ENCODE measurements at regions not wholly inside any gene's neighbourhood (a gene's known extent, or its start where the extent isn't known, plus 50 kb on each side); places are given as distances from the start of the nearest gene placed in this dataset.
A peak's percentile ranks its signal among the peaks of the same experiment; 100 is the strongest.

DNA sequence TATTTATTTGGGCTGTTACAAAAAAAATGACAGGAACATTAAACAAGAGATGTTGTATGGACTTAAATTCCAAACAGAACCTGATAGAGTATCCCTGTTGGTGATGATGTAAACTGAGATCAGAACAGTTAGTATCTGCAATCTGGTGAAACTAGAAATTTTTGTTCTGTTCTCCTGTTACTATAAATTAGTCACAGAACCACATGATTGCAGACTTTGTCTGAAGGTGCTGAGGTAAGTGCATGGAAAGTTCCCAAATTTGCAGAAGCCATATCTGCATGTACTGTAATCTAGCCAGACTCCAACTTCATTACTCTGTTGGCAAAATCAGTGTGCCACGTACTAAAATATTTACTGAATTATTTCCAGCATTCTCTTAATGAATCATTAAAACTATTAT, 516.3 kb upstream of the FSIP2 start:
- no peak overlapping the region for H3K4me2 ChIP-seq
- H3F3A ChIP-seq (replicated peaks; ENCODE audit: insufficient read depth): no peaks in the 10 kb centered on the region
- no peaks in the 10 kb centered on the region for H3K4me1 ChIP-seq (ENCODE audit: control insufficient read depth in 1 of 2, insufficient read depth in 2 of 2, low read depth in 1 of 2, low read length in 1 of 2)
- H3K9me3 ChIP-seq: no peaks in the 10 kb centered on the region
- no peaks in the 10 kb centered on the region for H3K27me3 ChIP-seq (ENCODE audit: insufficient read depth)
- no peaks in the 10 kb centered on the region for H3K36me3 ChIP-seq (replicated peaks in 1 of 2; ENCODE audit: control insufficient read depth in 1 of 2, insufficient read depth in 2 of 2, low read length in 1 of 2)
- no peaks in the 10 kb centered on the region for H3K9me2 ChIP-seq
- no peaks in the 10 kb centered on the region for H3K79me2 ChIP-seq (ENCODE audit: insufficient read depth)
- H2AFZ ChIP-seq (ENCODE audit: low read depth): no peak overlapping the region
- TF ChIP-seq EP300 (IDR thresholded peaks at IDR 0.05; ENCODE audit: borderline replicate concordance in 1 of 2, low read depth in 1 of 2, low read length in 1 of 2) (no peak), RCOR1 (IDR thresholded peaks at IDR 0.05; ENCODE audit: low read length) (no peak), TCF12 (IDR thresholded peaks at IDR 0.05) (no peak), TAF1 (IDR thresholded peaks at IDR 0.05; ENCODE audit: borderline replicate concordance, low read depth, low read length) (no peak), CHD2 (IDR thresholded peaks at IDR 0.05; ENCODE audit: low read length, partially characterized antibody) (no peak), YY1 (IDR thresholded peaks at IDR 0.05; ENCODE audit: low read depth) (no peak), RFX5 (IDR thresholded peaks at IDR 0.05; ENCODE audit: low read length) (no peak)
- TF ChIP-seq, protein P1, sequence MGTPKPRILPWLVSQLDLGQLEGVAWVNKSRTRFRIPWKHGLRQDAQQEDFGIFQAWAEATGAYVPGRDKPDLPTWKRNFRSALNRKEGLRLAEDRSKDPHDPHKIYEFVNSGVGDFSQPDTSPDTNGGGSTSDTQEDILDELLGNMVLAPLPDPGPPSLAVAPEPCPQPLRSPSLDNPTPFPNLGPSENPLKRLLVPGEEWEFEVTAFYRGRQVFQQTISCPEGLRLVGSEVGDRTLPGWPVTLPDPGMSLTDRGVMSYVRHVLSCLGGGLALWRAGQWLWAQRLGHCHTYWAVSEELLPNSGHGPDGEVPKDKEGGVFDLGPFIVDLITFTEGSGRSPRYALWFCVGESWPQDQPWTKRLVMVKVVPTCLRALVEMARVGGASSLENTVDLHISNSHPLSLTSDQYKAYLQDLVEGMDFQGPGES (IDR thresholded peaks at IDR 0.05; ENCODE audit: low read depth, low read length): no peak
- TF ChIP-seq, protein P2, sequence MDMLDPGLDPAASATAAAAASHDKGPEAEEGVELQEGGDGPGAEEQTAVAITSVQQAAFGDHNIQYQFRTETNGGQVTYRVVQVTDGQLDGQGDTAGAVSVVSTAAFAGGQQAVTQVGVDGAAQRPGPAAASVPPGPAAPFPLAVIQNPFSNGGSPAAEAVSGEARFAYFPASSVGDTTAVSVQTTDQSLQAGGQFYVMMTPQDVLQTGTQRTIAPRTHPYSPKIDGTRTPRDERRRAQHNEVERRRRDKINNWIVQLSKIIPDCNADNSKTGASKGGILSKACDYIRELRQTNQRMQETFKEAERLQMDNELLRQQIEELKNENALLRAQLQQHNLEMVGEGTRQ (IDR thresholded peaks at IDR 0.05; ENCODE audit: borderline replicate concordance, low read depth, low read length): no peak
- TF ChIP-seq, protein P3, sequence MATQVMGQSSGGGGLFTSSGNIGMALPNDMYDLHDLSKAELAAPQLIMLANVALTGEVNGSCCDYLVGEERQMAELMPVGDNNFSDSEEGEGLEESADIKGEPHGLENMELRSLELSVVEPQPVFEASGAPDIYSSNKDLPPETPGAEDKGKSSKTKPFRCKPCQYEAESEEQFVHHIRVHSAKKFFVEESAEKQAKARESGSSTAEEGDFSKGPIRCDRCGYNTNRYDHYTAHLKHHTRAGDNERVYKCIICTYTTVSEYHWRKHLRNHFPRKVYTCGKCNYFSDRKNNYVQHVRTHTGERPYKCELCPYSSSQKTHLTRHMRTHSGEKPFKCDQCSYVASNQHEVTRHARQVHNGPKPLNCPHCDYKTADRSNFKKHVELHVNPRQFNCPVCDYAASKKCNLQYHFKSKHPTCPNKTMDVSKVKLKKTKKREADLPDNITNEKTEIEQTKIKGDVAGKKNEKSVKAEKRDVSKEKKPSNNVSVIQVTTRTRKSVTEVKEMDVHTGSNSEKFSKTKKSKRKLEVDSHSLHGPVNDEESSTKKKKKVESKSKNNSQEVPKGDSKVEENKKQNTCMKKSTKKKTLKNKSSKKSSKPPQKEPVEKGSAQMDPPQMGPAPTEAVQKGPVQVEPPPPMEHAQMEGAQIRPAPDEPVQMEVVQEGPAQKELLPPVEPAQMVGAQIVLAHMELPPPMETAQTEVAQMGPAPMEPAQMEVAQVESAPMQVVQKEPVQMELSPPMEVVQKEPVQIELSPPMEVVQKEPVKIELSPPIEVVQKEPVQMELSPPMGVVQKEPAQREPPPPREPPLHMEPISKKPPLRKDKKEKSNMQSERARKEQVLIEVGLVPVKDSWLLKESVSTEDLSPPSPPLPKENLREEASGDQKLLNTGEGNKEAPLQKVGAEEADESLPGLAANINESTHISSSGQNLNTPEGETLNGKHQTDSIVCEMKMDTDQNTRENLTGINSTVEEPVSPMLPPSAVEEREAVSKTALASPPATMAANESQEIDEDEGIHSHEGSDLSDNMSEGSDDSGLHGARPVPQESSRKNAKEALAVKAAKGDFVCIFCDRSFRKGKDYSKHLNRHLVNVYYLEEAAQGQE (IDR thresholded peaks at IDR 0.05; ENCODE audit: low read depth, low read length): no peak
- CTCF ChIA-PET: no interaction called here
- no peak for DNase-seq
- POLR2A ChIA-PET: no interaction called here
- H3K27ac ChIP-seq (ENCODE audit: low read depth in 2 of 2, low read length in 1 of 2): no peak overlapping the region
- no peak overlapping the region for H3K9ac ChIP-seq
- H3K4me3 ChIP-seq (ENCODE audit: low read depth in 2 of 2, low read length in 1 of 2): no peak overlapping the region
- H4K20me1 ChIP-seq (ENCODE audit: insufficient read depth): no peaks in the 10 kb centered on the region
- WGBS (ENCODE audit: low lambda C conversion rate): 46% methylated on average over 1 of the region's 1 CpG

DNA sequence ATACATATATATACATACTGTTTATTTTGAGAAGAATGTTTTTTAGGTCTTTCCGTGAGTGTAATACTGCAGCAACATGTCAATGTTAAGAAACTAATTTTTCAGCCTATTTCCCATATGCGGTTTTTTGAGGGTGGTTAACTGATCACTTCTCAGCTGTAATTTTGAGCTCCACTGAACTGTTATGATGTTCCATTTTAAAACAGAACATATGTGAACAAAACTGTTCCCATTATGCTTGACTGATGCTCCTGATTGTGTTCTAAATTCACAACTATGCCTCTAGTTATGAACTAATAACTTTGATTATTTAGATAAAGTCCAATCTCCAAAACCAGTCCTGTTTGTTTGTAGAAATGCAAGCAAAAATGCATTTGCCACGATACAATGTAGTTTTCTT, 511.2 kb upstream of the FSIP2 start:
- no peaks in the 10 kb centered on the region for H3K9me3 ChIP-seq
- H3K27me3 ChIP-seq (ENCODE audit: insufficient read depth): no peaks in the 10 kb centered on the region
- H3K4me2 ChIP-seq: no peak overlapping the region
- H2AFZ ChIP-seq (ENCODE audit: low read depth): no peak overlapping the region
- CTCF ChIA-PET: no interaction called here
- H3K9ac ChIP-seq: no peak overlapping the region
- TF ChIP-seq YY1 (IDR thresholded peaks at IDR 0.05; ENCODE audit: low read depth) (no peak), EP300 (IDR thresholded peaks at IDR 0.05; ENCODE audit: borderline replicate concordance in 1 of 2, low read depth in 1 of 2, low read length in 1 of 2) (peak in 1 of 2 experiments; percentile 25; a peak in 1 of 4 replicates)
- TF ChIP-seq, protein P1 (IDR thresholded peaks at IDR 0.05; ENCODE audit: low read depth, low read length): no peak
- POLR2A ChIA-PET: no interaction called here
- no peaks in the 10 kb centered on the region for H3K36me3 ChIP-seq (replicated peaks in 1 of 2; ENCODE audit: control insufficient read depth in 1 of 2, insufficient read depth in 2 of 2, low read length in 1 of 2)
- H4K20me1 ChIP-seq (ENCODE audit: insufficient read depth): no peaks in the 10 kb centered on the region
- no peaks in the 10 kb centered on the region; a peak in 1 of 4 replicates for H3K4me1 ChIP-seq (ENCODE audit: control insufficient read depth in 1 of 2, insufficient read depth in 2 of 2, low read depth in 1 of 2, low read length in 1 of 2)
- no peak overlapping the region for H3K27ac ChIP-seq (ENCODE audit: low read depth in 2 of 2, low read length in 1 of 2)
- DNase-seq: peak; percentile 4
- WGBS (ENCODE audit: low lambda C conversion rate): 39% methylated on average over 3 of the region's 3 CpGs
- no peaks in the 10 kb centered on the region for H3F3A ChIP-seq (replicated peaks; ENCODE audit: insufficient read depth)
- H3K9me2 ChIP-seq: no peaks in the 10 kb centered on the region
- no peak overlapping the region for H3K4me3 ChIP-seq (ENCODE audit: low read depth in 2 of 2, low read length in 1 of 2)
- no peaks in the 10 kb centered on the region for H3K79me2 ChIP-seq (ENCODE audit: insufficient read depth)
